ENCODE measurements at regions not wholly inside any gene's neighbourhood (a gene's known extent, or its start where the extent isn't known, plus 50 kb on each side); places are given as distances from the start of the nearest gene placed in this dataset.
A peak's percentile ranks its signal among the peaks of the same experiment; 100 is the strongest.

DNA sequence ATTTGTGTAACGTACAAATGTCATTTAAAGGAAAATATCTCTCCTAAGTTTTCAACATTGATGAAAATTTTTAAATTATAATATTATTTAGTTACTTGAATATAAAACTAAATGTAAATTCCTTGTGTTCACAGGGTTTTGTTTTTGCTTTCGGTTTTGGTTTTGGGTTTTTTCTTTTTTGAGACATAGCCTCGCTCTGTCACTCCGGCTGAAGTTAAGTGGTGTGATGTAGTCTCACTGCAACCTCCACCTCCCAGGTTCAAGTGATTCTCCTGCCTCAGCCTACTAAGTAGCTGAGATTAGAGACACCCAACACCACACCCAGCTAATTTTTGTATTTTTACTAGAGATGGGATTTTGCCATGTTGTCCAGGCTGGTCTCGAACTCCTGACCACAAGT lies 79.3 kb upstream of the TCF12 start:
- no peak overlapping the region for H3K4me3 ChIP-seq (ENCODE audit: control insufficient read depth, low read depth, low read length)
- no peak for DNase-seq (ENCODE audit: low read depth)
- TF ChIP-seq, protein P1, sequence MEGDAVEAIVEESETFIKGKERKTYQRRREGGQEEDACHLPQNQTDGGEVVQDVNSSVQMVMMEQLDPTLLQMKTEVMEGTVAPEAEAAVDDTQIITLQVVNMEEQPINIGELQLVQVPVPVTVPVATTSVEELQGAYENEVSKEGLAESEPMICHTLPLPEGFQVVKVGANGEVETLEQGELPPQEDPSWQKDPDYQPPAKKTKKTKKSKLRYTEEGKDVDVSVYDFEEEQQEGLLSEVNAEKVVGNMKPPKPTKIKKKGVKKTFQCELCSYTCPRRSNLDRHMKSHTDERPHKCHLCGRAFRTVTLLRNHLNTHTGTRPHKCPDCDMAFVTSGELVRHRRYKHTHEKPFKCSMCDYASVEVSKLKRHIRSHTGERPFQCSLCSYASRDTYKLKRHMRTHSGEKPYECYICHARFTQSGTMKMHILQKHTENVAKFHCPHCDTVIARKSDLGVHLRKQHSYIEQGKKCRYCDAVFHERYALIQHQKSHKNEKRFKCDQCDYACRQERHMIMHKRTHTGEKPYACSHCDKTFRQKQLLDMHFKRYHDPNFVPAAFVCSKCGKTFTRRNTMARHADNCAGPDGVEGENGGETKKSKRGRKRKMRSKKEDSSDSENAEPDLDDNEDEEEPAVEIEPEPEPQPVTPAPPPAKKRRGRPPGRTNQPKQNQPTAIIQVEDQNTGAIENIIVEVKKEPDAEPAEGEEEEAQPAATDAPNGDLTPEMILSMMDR (conservative IDR thresholded peaks at IDR 0.05; ENCODE audit: control insufficient read depth, insufficient read depth, low read depth, low read length), result no peak

DNA sequence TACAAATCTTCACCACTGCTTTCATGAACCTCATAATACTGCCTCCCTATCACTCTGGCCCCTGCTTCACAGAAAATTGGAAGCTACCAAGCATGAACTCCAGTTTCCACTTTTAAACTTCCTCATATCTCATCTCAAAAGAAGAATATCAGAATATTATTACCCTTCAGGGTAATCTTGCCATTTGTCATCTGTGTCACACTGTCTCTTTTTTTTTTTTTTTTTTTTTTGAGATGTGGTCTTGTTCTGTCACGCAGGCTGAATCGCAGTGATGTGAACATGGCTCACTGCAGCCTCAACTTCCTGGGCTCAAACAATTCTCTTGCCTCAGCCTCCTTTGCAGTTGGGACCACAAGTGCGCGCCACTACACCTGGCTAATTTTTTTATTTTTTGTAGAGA lies 80.4 kb upstream of the TCF12 start:
- H3K4me3 ChIP-seq (ENCODE audit: control insufficient read depth, low read depth, low read length), result no peak overlapping the region
- TF ChIP-seq, protein P1 (conservative IDR thresholded peaks at IDR 0.05; ENCODE audit: control insufficient read depth, insufficient read depth, low read depth, low read length), result no peak
- DNase-seq (ENCODE audit: low read depth), result no peak

DNA sequence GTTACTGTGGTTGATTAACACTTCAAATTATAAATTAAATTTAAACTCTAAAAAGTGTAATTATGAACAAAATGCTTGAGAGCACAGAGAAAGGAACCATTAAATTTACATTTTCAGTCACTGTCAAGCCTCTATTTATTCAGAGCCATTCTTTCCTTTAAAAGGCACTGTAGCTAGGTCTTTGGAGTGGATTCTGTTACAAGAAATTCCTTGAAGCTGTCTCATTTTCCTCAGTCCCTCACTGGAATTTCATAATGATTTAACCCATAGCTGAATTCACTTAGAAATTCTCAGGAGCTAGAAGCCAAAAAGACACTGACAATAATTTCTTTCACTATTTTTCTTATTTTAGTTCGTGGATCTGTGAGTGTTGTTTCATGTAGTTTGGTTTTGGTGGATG lies 81.2 kb upstream of the TCF12 start:
- TF ChIP-seq, protein P1 (conservative IDR thresholded peaks at IDR 0.05; ENCODE audit: control insufficient read depth, insufficient read depth, low read depth, low read length), result no peak
- DNase-seq (ENCODE audit: low read depth), result peak; percentile 10
- no peak overlapping the region for H3K4me3 ChIP-seq (ENCODE audit: control insufficient read depth, low read depth, low read length)

DNA sequence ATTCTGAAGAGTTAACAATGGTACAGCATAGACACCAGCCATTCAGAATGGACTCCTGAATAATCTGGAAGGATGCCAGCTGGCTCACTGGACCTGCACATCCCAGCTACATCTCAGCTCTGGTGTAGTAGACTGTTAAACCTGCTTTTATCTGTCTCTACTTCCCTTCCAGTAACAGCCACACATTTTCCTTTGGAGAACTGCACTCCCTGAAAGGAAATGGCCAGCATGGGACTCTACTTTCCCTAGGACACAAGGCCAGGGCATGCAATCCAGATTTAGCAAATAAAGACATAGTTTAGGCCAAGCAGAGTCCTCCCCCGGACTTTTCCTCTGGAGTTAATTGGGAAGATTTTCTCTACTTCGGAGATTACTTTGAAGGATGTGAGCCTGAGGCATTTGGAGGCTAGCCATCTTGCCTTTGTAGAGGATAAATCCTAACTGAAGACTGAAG lies 82.7 kb upstream of the TCF12 start:
- TF ChIP-seq, protein P1 (conservative IDR thresholded peaks at IDR 0.05; ENCODE audit: control insufficient read depth, insufficient read depth, low read depth, low read length), result no peak
- peak; percentile 25 for DNase-seq (ENCODE audit: low read depth)
- no peak overlapping the region for H3K4me3 ChIP-seq (ENCODE audit: control insufficient read depth, low read depth, low read length)

DNA sequence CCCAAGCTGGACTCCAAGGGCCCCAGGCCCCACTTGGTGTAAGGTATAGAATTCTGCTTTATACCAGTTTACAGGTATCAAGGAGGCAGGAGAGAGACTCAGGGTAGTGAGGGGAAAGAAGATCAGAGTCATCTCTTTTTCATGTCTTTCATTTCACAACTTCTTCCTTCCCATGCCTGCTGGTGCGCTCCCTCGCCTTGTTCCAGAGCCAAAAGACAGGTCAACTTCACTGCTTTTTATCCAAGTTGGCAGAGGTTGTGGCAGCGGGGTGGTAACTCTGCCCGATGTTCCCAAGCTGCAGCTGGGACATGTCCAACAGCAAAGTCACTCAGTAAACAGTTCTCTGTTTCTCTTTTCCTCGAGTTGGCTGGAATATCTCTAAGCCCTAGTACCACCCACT lies 86.3 kb upstream of the TCF12 start:
- TF ChIP-seq, protein P1 (conservative IDR thresholded peaks at IDR 0.05; ENCODE audit: control insufficient read depth, insufficient read depth, low read depth, low read length), result no peak
- no peak overlapping the region for H3K4me3 ChIP-seq (ENCODE audit: control insufficient read depth, low read depth, low read length)
- DNase-seq (ENCODE audit: low read depth), result peak; percentile 36

DNA sequence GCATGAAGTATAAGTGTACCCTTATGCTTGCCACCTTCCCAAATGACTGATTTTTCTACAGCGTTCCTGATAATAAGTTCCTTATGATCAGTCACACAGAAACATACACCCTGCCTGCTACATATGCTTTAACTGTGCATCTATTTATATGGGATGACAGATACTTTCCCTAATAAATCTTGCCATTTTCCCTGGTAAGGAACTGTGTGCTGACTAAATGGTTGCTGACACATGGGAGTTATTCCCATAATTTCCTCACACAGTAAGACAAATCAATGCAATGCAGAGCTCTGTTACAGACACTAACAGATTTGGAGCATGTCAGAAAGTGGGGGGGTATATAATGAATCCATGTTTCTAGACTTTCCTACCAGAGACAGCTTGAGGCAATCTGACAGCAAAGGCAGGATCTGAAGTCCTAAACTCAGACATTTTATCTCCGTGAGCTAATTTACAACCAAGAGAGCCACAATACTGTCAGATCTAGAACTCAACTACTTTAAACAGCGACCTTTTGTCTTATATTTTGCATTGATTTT lies 86.9 kb upstream of the TCF12 start:
- TF ChIP-seq, protein P1 (conservative IDR thresholded peaks at IDR 0.05; ENCODE audit: control insufficient read depth, insufficient read depth, low read depth, low read length), result no peak
- no peak overlapping the region for H3K4me3 ChIP-seq (ENCODE audit: control insufficient read depth, low read depth, low read length)
- peak; percentile 31 for DNase-seq (ENCODE audit: low read depth)

DNA sequence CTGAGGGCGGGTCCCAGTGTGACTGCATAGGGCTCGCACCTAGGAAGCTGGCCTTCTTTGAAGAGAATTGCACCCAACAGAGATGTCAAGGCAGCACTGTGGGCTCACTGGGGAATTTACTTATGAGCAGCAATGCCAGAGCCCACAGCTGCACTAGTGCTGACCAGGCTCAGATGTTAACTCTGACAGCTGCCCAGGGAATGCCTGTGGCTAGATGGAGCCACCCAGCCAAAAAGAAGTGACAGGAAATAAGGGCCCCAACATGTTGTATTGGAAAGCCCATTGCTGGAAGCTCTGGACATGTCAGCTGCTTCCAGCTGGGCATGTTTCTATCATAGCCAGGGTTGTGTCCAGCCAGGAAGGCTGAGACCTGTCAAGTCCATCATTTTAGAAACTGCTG lies 90.9 kb upstream of the ZNF280D start:
- TF ChIP-seq, protein P1 (conservative IDR thresholded peaks at IDR 0.05; ENCODE audit: control insufficient read depth, insufficient read depth, low read depth, low read length), result no peak
- no peak for DNase-seq (ENCODE audit: low read depth)

More for the DNA sequence above, 90.9 kb upstream of the ZNF280D start:
- H3K4me3 ChIP-seq (ENCODE audit: control insufficient read depth, low read depth, low read length), result no peak overlapping the region

All from fibroblast of mammary gland (primary cell).